ENCODE measurements at regions not wholly inside any gene's neighbourhood (a gene's known extent, or its start where the extent isn't known, plus 50 kb on each side); places are given as distances from the start of the nearest gene placed in this dataset.

DNA sequence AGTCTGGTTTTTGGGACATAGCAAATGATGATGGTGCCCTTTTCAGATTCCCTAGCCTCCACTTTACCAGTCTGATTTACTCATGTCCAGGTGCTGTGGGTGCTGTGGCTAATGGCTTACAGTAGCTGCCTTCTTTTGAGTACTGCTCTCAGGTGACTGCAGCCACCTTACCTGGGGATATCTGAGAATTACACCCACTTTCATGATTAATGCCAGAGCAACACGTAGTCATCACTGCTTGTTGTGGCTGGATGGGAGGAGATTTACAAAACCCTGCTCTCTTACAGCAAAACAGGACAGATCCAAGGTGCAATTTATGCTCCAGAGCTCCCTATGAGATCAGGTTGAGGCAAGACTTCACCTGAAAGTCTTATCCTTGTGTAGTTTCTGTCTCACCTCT lies 150.6 kb downstream of the PDCD6IP start:
- TF ChIP-seq, protein P1, sequence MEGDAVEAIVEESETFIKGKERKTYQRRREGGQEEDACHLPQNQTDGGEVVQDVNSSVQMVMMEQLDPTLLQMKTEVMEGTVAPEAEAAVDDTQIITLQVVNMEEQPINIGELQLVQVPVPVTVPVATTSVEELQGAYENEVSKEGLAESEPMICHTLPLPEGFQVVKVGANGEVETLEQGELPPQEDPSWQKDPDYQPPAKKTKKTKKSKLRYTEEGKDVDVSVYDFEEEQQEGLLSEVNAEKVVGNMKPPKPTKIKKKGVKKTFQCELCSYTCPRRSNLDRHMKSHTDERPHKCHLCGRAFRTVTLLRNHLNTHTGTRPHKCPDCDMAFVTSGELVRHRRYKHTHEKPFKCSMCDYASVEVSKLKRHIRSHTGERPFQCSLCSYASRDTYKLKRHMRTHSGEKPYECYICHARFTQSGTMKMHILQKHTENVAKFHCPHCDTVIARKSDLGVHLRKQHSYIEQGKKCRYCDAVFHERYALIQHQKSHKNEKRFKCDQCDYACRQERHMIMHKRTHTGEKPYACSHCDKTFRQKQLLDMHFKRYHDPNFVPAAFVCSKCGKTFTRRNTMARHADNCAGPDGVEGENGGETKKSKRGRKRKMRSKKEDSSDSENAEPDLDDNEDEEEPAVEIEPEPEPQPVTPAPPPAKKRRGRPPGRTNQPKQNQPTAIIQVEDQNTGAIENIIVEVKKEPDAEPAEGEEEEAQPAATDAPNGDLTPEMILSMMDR (conservative IDR thresholded peaks at IDR 0.05), result no peak
- no peak for TF ChIP-seq EZH2 (IDR thresholded peaks at IDR 0.05; ENCODE audit: low read depth)
